NT2/D1 (cell line): ENCODE measurements at regions not wholly inside any gene's neighbourhood (a gene's known extent, or its start where the extent isn't known, plus 50 kb on each side); places are given as distances from the start of the nearest gene placed in this dataset.

Experiments
- DNase-seq: peaks from one replicate; pipeline ENCODE4 v3.0.0-alpha.2; 2011; ENCODE audit warnings: low read depth, low spot score
- H3K27me3 ChIP-seq: 2 replicates; pipeline ENCODE4 v1.6.0; 2011; ENCODE audit warnings: mild to moderate bottlenecking; ENCODE audit not compliant: insufficient read length, insufficient read depth
- H3K36me3 ChIP-seq: 2 replicates; pipeline ENCODE4 v1.6.1; 2011; ENCODE audit warnings: mild to moderate bottlenecking, low read length, mixed read lengths; ENCODE audit not compliant: insufficient read depth, insufficient read length
- H3K4me1 ChIP-seq: 2 replicates; pipeline ENCODE4 v1.5.1; 2011; ENCODE audit not compliant: insufficient read depth, insufficient read length
- H3K4me3 ChIP-seq: 2 replicates; pipeline ENCODE4 v1.5.1; 2011; ENCODE audit warnings: low read depth; ENCODE audit not compliant: insufficient read length
- H3K9ac ChIP-seq: 2 replicates; pipeline ENCODE4 v1.6.0; 2011; ENCODE audit warnings: low read depth; ENCODE audit not compliant: insufficient read length
- H3K9me3 ChIP-seq: 2 replicates; pipeline ENCODE4 v1.5.1; 2011; ENCODE audit warnings: mild to moderate bottlenecking, low read length; ENCODE audit not compliant: insufficient read depth
- SUZ12 ChIP-seq: IDR thresholded peaks from 2 replicates; pipeline ENCODE4 v1.6.1; 2011; ENCODE audit not compliant: insufficient read length, insufficient read depth; ENCODE audit errors: extremely low read depth
- YY1 ChIP-seq: IDR thresholded peaks from 2 replicates; pipeline ENCODE4 v1.6.1; 2011; ENCODE audit not compliant: insufficient read length, insufficient read depth
- ZNF274 ChIP-seq: IDR thresholded peaks from 2 replicates; pipeline ENCODE4 v1.6.1; 2011; ENCODE audit warnings: mild to moderate bottlenecking, low read depth, low read length

GRCh38 chr11:119876841-119877240 lies 147.8 kb upstream of the NECTIN1 start:
- no peak overlapping the region for H3K9ac ChIP-seq
- no peak for DNase-seq
- H3K9me3 ChIP-seq = no peaks in the 10 kb centered on the region
- no peak overlapping the region for H3K4me3 ChIP-seq
- H3K27me3 ChIP-seq = no peaks in the 10 kb centered on the region
- H3K36me3 ChIP-seq = no peaks in the 10 kb centered on the region
- TF ChIP-seq SUZ12 (no peak), ZNF274 (no peak), YY1 (no peak)
- H3K4me1 ChIP-seq = no peaks in the 10 kb centered on the region

- Histone ChIP-seq H3K36me3 (no peaks in the 10 kb centered on the region), H3K4me3 (no peak overlapping the region), H3K9me3 (no peaks in the 10 kb centered on the region), H3K27me3 (no peaks in the 10 kb centered on the region), H3K9ac (no peak overlapping the region), H3K4me1 (no peaks in the 10 kb centered on the region)
- DNase-seq = no peak
- no peak for TF ChIP-seq YY1
- TF ChIP-seq ZNF274 = no peak
- TF ChIP-seq SUZ12 = no peak
Measured at GRCh38 chr11:119875841-119876600, 147.0 kb upstream of the NECTIN1 start.

GRCh38 chr11:119874660-119875238 lies 145.7 kb upstream of the NECTIN1 start:
- H3K4me3 ChIP-seq = no peak overlapping the region
- H3K9ac ChIP-seq = no peak overlapping the region
- H3K27me3 ChIP-seq = no peaks in the 10 kb centered on the region
- TF ChIP-seq YY1 = no peak
- TF ChIP-seq ZNF274 = no peak
- no peak for TF ChIP-seq SUZ12
- no peaks in the 10 kb centered on the region for H3K9me3 ChIP-seq
- no peaks in the 10 kb centered on the region for H3K4me1 ChIP-seq
- H3K36me3 ChIP-seq = no peaks in the 10 kb centered on the region
- DNase-seq = no peak

- no peaks in the 10 kb centered on the region for H3K4me1 ChIP-seq
- no peak overlapping the region for H3K4me3 ChIP-seq
- TF ChIP-seq ZNF274 (no peak), SUZ12 (no peak), YY1 (no peak)
- no peaks in the 10 kb centered on the region for H3K36me3 ChIP-seq
- DNase-seq = no peak
- no peaks in the 10 kb centered on the region for H3K9me3 ChIP-seq
- H3K9ac ChIP-seq = no peak overlapping the region
- H3K27me3 ChIP-seq = no peaks in the 10 kb centered on the region
Measured at GRCh38 chr11:119873761-119874421, 144.9 kb upstream of the NECTIN1 start.

GRCh38 chr11:119872611-119873310 lies 143.8 kb upstream of the NECTIN1 start:
- H3K27me3 ChIP-seq = no peaks in the 10 kb centered on the region
- TF ChIP-seq YY1 (no peak), ZNF274 (no peak), SUZ12 (no peak)
- no peaks in the 10 kb centered on the region for H3K4me1 ChIP-seq

GRCh38 chr11:119865661-119866156 lies 136.7 kb upstream of the NECTIN1 start:
- DNase-seq = no peak
- H3K4me1 ChIP-seq = no peaks in the 10 kb centered on the region
- H3K9me3 ChIP-seq = peaks cover 5% of the 10 kb centered on the region; the same call in 1 of the 2 replicates
- no peaks in the 10 kb centered on the region for H3K36me3 ChIP-seq
- no peak for TF ChIP-seq YY1
- TF ChIP-seq SUZ12 = no peak
- no peak for TF ChIP-seq ZNF274
- H3K27me3 ChIP-seq = no peaks in the 10 kb centered on the region
- no peak overlapping the region for H3K4me3 ChIP-seq
- no peak overlapping the region for H3K9ac ChIP-seq

More at GRCh38 chr11:119872611-119873310, 143.8 kb upstream of the NECTIN1 start:
- no peak overlapping the region for H3K4me3 ChIP-seq
- no peaks in the 10 kb centered on the region for H3K36me3 ChIP-seq
- no peaks in the 10 kb centered on the region for H3K9me3 ChIP-seq
- no peak for DNase-seq
- H3K9ac ChIP-seq = no peak overlapping the region

- H3K9ac ChIP-seq = no peak overlapping the region
- no peak for DNase-seq
- no peak overlapping the region for H3K4me3 ChIP-seq
- TF ChIP-seq SUZ12 (no peak), YY1 (no peak), ZNF274 (no peak)
- no peaks in the 10 kb centered on the region for H3K4me1 ChIP-seq
- peaks cover 4% of the 10 kb centered on the region for H3K27me3 ChIP-seq
- peaks cover 5% of the 10 kb centered on the region; the same call in 1 of the 2 replicates for H3K9me3 ChIP-seq
- no peaks in the 10 kb centered on the region for H3K36me3 ChIP-seq
Measured at GRCh38 chr11:119864836-119865235, 135.8 kb upstream of the NECTIN1 start.
